ENCODE measurements at regions not wholly inside any gene's neighbourhood (a gene's known extent, or its start where the extent isn't known, plus 50 kb on each side); places are given as distances from the start of the nearest gene placed in this dataset.

GRCh38 chr11:80842246-80842645 lies 1401.4 kb upstream of the TENM4 start:
- no peak for TF ChIP-seq CTCF (IDR thresholded peaks at IDR 0.05)
- no peak for TF ChIP-seq ZC3H11A (IDR thresholded peaks at IDR 0.05)
- no peak for TF ChIP-seq REST (IDR thresholded peaks at IDR 0.05)
- no peak for TF ChIP-seq POLR2A (IDR thresholded peaks at IDR 0.05; ENCODE audit: low read length)
- TF ChIP-seq ELK1 (IDR thresholded peaks at IDR 0.05; ENCODE audit: low read depth, low read length) = no peak
- no peak for TF ChIP-seq CHD4 (IDR thresholded peaks at IDR 0.05; ENCODE audit: borderline replicate concordance)
- no peak for TF ChIP-seq MAX (IDR thresholded peaks at IDR 0.05)
- no peak for TF ChIP-seq RCOR1 (IDR thresholded peaks at IDR 0.05; ENCODE audit: low read depth, low read length)
- no peak for TF ChIP-seq KDM5A (IDR thresholded peaks at IDR 0.05)
- TF ChIP-seq ZFP36 (IDR thresholded peaks at IDR 0.05; ENCODE audit: borderline replicate concordance, partially characterized antibody) = no peak
